ENCODE measurements at regions not wholly inside any gene's neighbourhood (a gene's known extent, or its start where the extent isn't known, plus 50 kb on each side); places are given as distances from the start of the nearest gene placed in this dataset.
A peak's percentile ranks its signal among the peaks of the same experiment; 100 is the strongest.

DNA sequence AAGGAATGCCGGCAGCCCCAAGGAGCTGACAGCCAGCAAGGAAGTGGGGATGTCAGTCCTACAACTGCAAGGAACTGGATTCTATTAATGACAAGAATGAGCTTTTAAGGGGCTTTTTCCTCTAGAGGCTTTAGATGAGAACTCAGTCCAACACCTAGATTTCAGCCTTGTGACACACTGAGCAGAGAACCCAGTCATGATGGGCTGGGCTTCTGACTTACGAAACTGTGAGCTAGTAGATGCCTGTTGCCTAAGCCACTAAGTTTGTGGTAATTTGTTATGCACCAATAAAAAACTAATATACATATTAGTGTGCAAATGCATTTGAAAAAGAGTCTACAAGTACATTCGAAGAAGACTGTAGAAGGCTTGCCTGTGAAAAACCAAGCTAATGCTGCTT, 263.3 kb downstream of the SOX4 start:
- Histone ChIP-seq H3K79me1 (ENCODE audit: low read depth in 1 of 2, low read length in 2 of 2) (peaks cover 0 to 12% of the 10 kb centered on the region in 2 experiments; a peak in 1 of 4 replicates), H3K4ac (ENCODE audit: low read depth, low read length) (peak overlapping the region; percentile 37), H3K56ac (ENCODE audit: extremely low read depth, insufficient read depth, low read length) (no peak overlapping the region), H3K27me3 (ENCODE audit: control insufficient read depth, insufficient read depth, low read length) (no peaks in the 10 kb centered on the region), H3K23ac (ENCODE audit: low read depth, low read length) (no peak overlapping the region; the same call in 1 of the 2 replicates), H4K5ac (ENCODE audit: low read depth, low read length) (peak overlapping the region; percentile 25; the same call in 1 of the 2 replicates), H2AFZ (replicated peaks; ENCODE audit: low read length, poor library complexity) (no peak overlapping the region), H3K4me2 (ENCODE audit: low read depth, low read length) (no peak overlapping the region), H3K9me3 (ENCODE audit: control insufficient read depth, insufficient read depth, low read length) (peaks cover 2% of the 10 kb centered on the region; the same call in 1 of the 2 replicates), H3K18ac (ENCODE audit: low read depth, low read length) (peak overlapping the region; percentile 33; the same call in 1 of the 2 replicates), H3K4me1 (ENCODE audit: control insufficient read depth, insufficient read depth, low read length) (peaks cover 4% of the 10 kb centered on the region; the same call in 1 of the 2 replicates), H3K14ac (replicated peaks; ENCODE audit: low read depth, low read length) (peak overlapping the region; percentile 35; the same call in 1 of the 2 replicates), H2BK5ac (ENCODE audit: low read depth, low read length, poor library complexity, severe bottlenecking) (peak overlapping the region; percentile 53), H2AK9ac (replicated peaks; ENCODE audit: low read depth, low read length, poor library complexity) (no peak overlapping the region), H3K9me1 (ENCODE audit: insufficient read depth, low read length) (peaks cover 4% of the 10 kb centered on the region), H3K9ac (ENCODE audit: low read depth, low read length) (no peak overlapping the region), H4K8ac (ENCODE audit: low read depth in 2 of 2, low read length in 2 of 2) (peak overlapping the region in 1 of 2 experiments; percentile 61; a peak in 1 of 4 replicates), H2AK5ac (ENCODE audit: low read depth, low read length) (peak overlapping the region; percentile 46; the same call in 1 of the 2 replicates), H3K27ac (ENCODE audit: insufficient read depth, low read length) (0 out of 2 replicates have a peak overlapping the region, but pooled peaks have one; percentile 23), H2BK20ac (ENCODE audit: low read depth, low read length) (peak overlapping the region; percentile 21; the same call in 1 of the 2 replicates), H2BK120ac (ENCODE audit: low read depth, low read length) (peak overlapping the region; percentile 33; the same call in 1 of the 2 replicates), H2BK15ac (ENCODE audit: low read depth, low read length) (peak overlapping the region; percentile 54; the same call in 2 of the 3 replicates), H3K36me3 (ENCODE audit: control insufficient read depth, insufficient read depth, low read length) (peaks cover 1% of the 10 kb centered on the region; the same call in 1 of the 2 replicates), H4K20me1 (ENCODE audit: insufficient read depth, low read length) (no peaks in the 10 kb centered on the region), H4K91ac (ENCODE audit: insufficient read depth, low read depth, low read length) (no peak overlapping the region), H3K4me3 (ENCODE audit: insufficient read depth, low read depth, low read length) (no peak overlapping the region)
- in situ Hi-C loops (cut with MboI; ENCODE audit: low sequenced_read_pairs): no loop called here
- ATAC-seq (ENCODE audit: low read depth): peak; percentile 56; the same call in 1 of the 2 replicates
- no peak for TF ChIP-seq BHLHE40 (IDR thresholded peaks at IDR 0.05; ENCODE audit: low read depth, low read length)
- peak; percentile 81; the same call in 1 of the 2 replicates for TF ChIP-seq CEBPB (IDR thresholded peaks at IDR 0.05; ENCODE audit: low read depth, low read length)
- intact Hi-C loops (cut with micrococcal nuclease): no loop called here
- CTCF ChIA-PET: interaction anchor here (0.6 to 1.1 kb wide), 3 partner anchors 28 to 262 kb away, joined by 3 to 5 read pairs (median 3); no protein-coding TSS in a partner anchor
- no TSS peak for BruUV-seq (replicated peaks)
- POLR2A ChIA-PET (ENCODE audit: unreplicated experiment): no interaction called here
- no CpG with 5 or more reads among the region's 3 CpGs for WGBS, 2 experiments (ENCODE audit: extremely low coverage in 2 of 2, insufficient read length in 1 of 2)
- dilution Hi-C loops (cut with HindIII; ENCODE audit: low sequenced_read_pairs, unreplicated experiment): no loop called here
- peak; percentile 69 for DNase-seq
